Kidney (tissue), 13 donors: ENCODE measurements at regions not wholly inside any gene's neighbourhood (a gene's known extent, or its start where the extent isn't known, plus 50 kb on each side); places are given as distances from the start of the nearest gene placed in this dataset.

Experiments
- DNase-seq, 5 donors: peaks; one replicate each; pipeline ENCODE4 v3.0.0-alpha.2; 2013 to 2020
- FAIRE-seq: peaks from 2 replicates; lab custom pipeline; 2012; peaks lifted over from hg19 to GRCh38; lab: Jason Lieb, UNC
- H3K27ac ChIP-seq, 2 donors: one replicate each; pipeline ENCODE4 v1.7.0; 2013; ENCODE audit warnings: low read depth in 2 of 2, low read length in 2 of 2, inconsistent platforms in 1 of 2
- H3K27me3 ChIP-seq: one replicate; pipeline ENCODE4 v1.7.1; 2013; ENCODE audit warnings: low read length, inconsistent platforms; ENCODE audit not compliant: control insufficient read depth, insufficient read depth
- H3K36me3 ChIP-seq, 3 donors: one replicate each; pipeline versions ENCODE4 v1.7.0 to v1.7.1; 2013; ENCODE audit warnings: low read length in 3 of 3, control low read depth in 1 of 3, inconsistent platforms in 1 of 3; ENCODE audit not compliant: insufficient read depth in 3 of 3, control insufficient read depth in 2 of 3
- H3K4me1 ChIP-seq, 3 donors: one replicate each; pipeline versions ENCODE4 v1.7.0 to v1.7.1; 2013; ENCODE audit warnings: low read length in 3 of 3, inconsistent platforms in 1 of 3, low read depth in 1 of 3; ENCODE audit not compliant: control insufficient read depth in 2 of 3, insufficient read depth in 2 of 3
- H3K4me3 ChIP-seq, 3 donors: one replicate each; pipeline versions ENCODE4 v1.7.0 to v1.8.1; 2013; ENCODE audit warnings: low read length in 3 of 3, control low read depth in 1 of 3, inconsistent platforms in 1 of 3
- H3K9ac ChIP-seq, 3 donors: one replicate each; pipeline versions ENCODE4 v1.7.0 to v1.7.1; 2013; ENCODE audit warnings: low read length in 3 of 3, control low read depth in 1 of 3, inconsistent platforms in 1 of 3
- H3K9me3 ChIP-seq, 3 donors: one replicate each; pipeline versions ENCODE4 v1.7.0 to v1.7.1; 2013; ENCODE audit warnings: low read length in 3 of 3, control low read depth in 1 of 3, inconsistent platforms in 1 of 3; ENCODE audit not compliant: control insufficient read depth in 2 of 3, insufficient read depth in 1 of 3
- intact Hi-C: fragments of 100-400 bp; cut with DNase I; formaldehyde crosslinking; loops from one replicate; pipeline ENCODE4 v1.11.1; 2022
- TF ChIP-seq, protein P1 (sequence below): IDR thresholded peaks from 3 replicates; pipeline ENCODE4 v1.5.1; 2012; ENCODE audit warnings: mild to moderate bottlenecking, moderate library complexity, borderline replicate concordance; ENCODE audit not compliant: insufficient read depth; ENCODE audit errors: extremely low read depth
- donor health status: control.
- donor health status: control.
- donor health status: control.
- donor health status: control.
- donor health status: control.
- donor health status: DM: yes; HTN: yes; CAD: no.
- donor health status: Normal renal cell carcinoma (clear cell type).

DNA sequence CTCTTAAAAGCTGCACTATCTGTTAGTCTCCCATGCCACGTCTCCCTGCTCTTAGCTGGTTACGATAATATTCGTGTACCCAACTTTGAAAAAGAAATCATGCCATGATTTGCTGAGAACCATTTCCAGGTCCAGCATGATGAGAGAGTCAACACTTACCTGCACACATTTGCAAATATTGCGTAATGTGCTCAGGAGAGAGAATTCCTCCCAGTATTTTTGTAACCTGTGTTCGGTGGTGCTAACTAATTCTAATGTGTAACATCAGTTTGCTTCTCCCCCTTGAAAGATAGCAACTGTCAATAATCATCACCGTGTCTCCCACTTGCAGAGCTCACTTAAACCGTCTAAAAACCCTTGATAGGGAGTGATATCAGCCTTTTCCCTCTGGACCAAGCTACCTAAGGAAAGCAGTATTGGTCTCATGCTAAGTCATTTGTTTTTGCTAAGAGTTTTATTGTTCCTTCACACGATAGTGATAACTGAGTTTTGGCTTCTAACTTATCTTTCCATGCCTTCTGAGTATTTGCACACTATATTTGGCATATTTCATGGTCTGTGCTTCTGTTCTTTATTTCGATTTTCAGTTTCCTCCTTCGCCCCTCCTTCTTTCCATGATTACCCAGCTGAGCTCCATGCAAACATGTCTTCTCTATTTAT, 61.1 kb upstream of the IRF2BP2 start:
- TF ChIP-seq, protein P1, sequence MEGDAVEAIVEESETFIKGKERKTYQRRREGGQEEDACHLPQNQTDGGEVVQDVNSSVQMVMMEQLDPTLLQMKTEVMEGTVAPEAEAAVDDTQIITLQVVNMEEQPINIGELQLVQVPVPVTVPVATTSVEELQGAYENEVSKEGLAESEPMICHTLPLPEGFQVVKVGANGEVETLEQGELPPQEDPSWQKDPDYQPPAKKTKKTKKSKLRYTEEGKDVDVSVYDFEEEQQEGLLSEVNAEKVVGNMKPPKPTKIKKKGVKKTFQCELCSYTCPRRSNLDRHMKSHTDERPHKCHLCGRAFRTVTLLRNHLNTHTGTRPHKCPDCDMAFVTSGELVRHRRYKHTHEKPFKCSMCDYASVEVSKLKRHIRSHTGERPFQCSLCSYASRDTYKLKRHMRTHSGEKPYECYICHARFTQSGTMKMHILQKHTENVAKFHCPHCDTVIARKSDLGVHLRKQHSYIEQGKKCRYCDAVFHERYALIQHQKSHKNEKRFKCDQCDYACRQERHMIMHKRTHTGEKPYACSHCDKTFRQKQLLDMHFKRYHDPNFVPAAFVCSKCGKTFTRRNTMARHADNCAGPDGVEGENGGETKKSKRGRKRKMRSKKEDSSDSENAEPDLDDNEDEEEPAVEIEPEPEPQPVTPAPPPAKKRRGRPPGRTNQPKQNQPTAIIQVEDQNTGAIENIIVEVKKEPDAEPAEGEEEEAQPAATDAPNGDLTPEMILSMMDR = no peak
- DNase-seq (no peak), FAIRE-seq (no peak)
- intact Hi-C loops = no loop called here
- H3K4me1 ChIP-seq = no peaks in the 10 kb centered on the region
- H3K9me3 ChIP-seq = no peaks in the 10 kb centered on the region
- H3K36me3 ChIP-seq = no peaks in the 10 kb centered on the region
- H3K9ac ChIP-seq = no peak overlapping the region
- no peak overlapping the region for H3K4me3 ChIP-seq
- no peaks in the 10 kb centered on the region for H3K27me3 ChIP-seq
- no peak overlapping the region for H3K27ac ChIP-seq

DNA sequence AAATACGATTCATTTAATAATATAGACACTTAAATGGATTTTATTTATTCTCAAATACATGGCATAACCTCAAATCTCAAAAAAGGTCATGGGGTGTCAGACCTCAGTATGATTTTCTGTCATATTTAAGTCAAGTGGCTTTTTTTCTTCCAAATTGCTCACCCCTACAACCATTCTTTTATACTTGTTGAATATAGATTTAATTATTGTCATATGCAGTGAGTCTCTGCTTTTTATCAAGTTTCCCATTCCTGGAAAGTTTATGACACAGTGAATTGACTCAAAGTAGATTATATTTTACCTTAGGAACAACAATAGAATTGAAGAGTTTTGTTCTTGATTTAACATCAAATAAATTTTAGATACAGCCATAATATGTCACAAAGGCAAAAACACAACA, 59.5 kb upstream of the IRF2BP2 start:
- intact Hi-C loops = no loop called here
- Histone ChIP-seq H3K4me1 (no peaks in the 10 kb centered on the region), H3K27ac (no peak overlapping the region), H3K27me3 (no peaks in the 10 kb centered on the region), H3K4me3 (no peak overlapping the region), H3K36me3 (no peaks in the 10 kb centered on the region), H3K9ac (no peak overlapping the region), H3K9me3 (no peaks in the 10 kb centered on the region)
- FAIRE-seq (no peak), DNase-seq (no peak)
- TF ChIP-seq, protein P1 = no peak

DNA sequence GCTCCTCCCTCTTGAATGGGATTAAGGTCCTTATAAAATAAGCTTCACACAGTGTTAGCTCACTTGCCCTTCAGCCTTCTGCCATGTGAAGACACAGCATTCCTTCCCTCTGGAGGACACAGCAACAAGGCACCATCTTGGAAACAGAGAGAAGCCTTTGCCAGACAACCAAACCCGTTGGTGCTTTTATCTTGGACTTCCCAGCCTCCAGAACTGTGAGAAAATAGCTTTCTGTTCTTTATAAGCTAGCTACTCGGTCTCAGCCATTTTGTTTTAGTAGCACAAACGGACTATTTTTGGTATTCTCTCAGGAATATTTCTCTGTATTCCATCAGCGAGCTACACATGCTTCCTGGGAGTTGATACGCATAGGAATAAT, 58.6 kb upstream of the IRF2BP2 start:
- TF ChIP-seq, protein P1 = no peak
- no peak overlapping the region for H3K9ac ChIP-seq
- no peak overlapping the region for H3K27ac ChIP-seq
- no peaks in the 10 kb centered on the region for H3K36me3 ChIP-seq
- no peak for DNase-seq
- FAIRE-seq = no peak
- intact Hi-C loops = no loop called here
- H3K4me1 ChIP-seq = no peaks in the 10 kb centered on the region
- H3K4me3 ChIP-seq = no peak overlapping the region
- H3K27me3 ChIP-seq = no peaks in the 10 kb centered on the region
- no peaks in the 10 kb centered on the region for H3K9me3 ChIP-seq
